ENCODE measurements at regions not wholly inside any gene's neighbourhood (a gene's known extent, or its start where the extent isn't known, plus 50 kb on each side); places are given as distances from the start of the nearest gene placed in this dataset.

- H3K4me3 ChIP-seq (ENCODE audit: low read length), result no peak overlapping the region
- no peaks in the 10 kb centered on the region for H4K20me1 ChIP-seq (ENCODE audit: insufficient read depth)
- H3F3A ChIP-seq (ENCODE audit: insufficient read depth, low read length, poor library complexity, severe bottlenecking), result no peaks in the 10 kb centered on the region
- H3K9me2 ChIP-seq (ENCODE audit: insufficient read depth, low read length), result no peaks in the 10 kb centered on the region
- H3K27ac ChIP-seq (ENCODE audit: low read length), result no peak overlapping the region
- H3K9ac ChIP-seq (ENCODE audit: low read length), result no peak overlapping the region
- no peak for TF ChIP-seq MXI1 (conservative IDR thresholded peaks at IDR 0.05; ENCODE audit: poor library complexity, severe bottlenecking)
- no peak for TF ChIP-seq SMC3 (conservative IDR thresholded peaks at IDR 0.05; ENCODE audit: poor library complexity)
- no peak for TF ChIP-seq REST (IDR thresholded peaks at IDR 0.05; ENCODE audit: borderline replicate concordance)
- TF ChIP-seq TAF1 (IDR thresholded peaks at IDR 0.05; ENCODE audit: low read depth), result no peak
- TF ChIP-seq EZH2 (IDR thresholded peaks at IDR 0.05; ENCODE audit: borderline replicate concordance, insufficient read depth, low read length, poor library complexity, severe bottlenecking), result no peak
- H3K27me3 ChIP-seq (ENCODE audit: insufficient read depth, low read depth, low read length), result no peaks in the 10 kb centered on the region
- H3K4me2 ChIP-seq (ENCODE audit: low read length), result no peak overlapping the region
- no peak overlapping the region for H2AFZ ChIP-seq (ENCODE audit: low read depth, low read length)
- H3K9me3 ChIP-seq (ENCODE audit: low read length), result peaks cover 6% of the 10 kb centered on the region
- H3K79me2 ChIP-seq (replicated peaks; ENCODE audit: insufficient read depth, low read length), result no peaks in the 10 kb centered on the region
- no peaks in the 10 kb centered on the region for H3K36me3 ChIP-seq (ENCODE audit: insufficient read depth, low read length)
Observed at GRCh38 chr17:79508291-79508716, 102.5 kb downstream of the RBFOX3 start.

GRCh38 chr17:79506955-79507354 is 103.9 kb downstream of the RBFOX3 start:
- no peaks in the 10 kb centered on the region for H3K79me2 ChIP-seq (replicated peaks; ENCODE audit: insufficient read depth, low read length)
- H3K27me3 ChIP-seq (ENCODE audit: insufficient read depth, low read depth, low read length), result no peaks in the 10 kb centered on the region
- no peak overlapping the region for H2AFZ ChIP-seq (ENCODE audit: low read depth, low read length)
- H3F3A ChIP-seq (ENCODE audit: insufficient read depth, low read length, poor library complexity, severe bottlenecking), result no peaks in the 10 kb centered on the region
- H3K9ac ChIP-seq (ENCODE audit: low read length), result no peak overlapping the region
- TF ChIP-seq CTCF (IDR thresholded peaks at IDR 0.05; ENCODE audit: poor library complexity, severe bottlenecking), result no peak
- no peak for TF ChIP-seq POLR2AphosphoS5 (IDR thresholded peaks at IDR 0.05)
- H3K4me3 ChIP-seq (ENCODE audit: low read length), result no peak overlapping the region
- no peaks in the 10 kb centered on the region for H3K9me3 ChIP-seq (ENCODE audit: low read length)
- no peaks in the 10 kb centered on the region for H3K9me2 ChIP-seq (ENCODE audit: insufficient read depth, low read length)
- H3K4me2 ChIP-seq (ENCODE audit: low read length), result no peak overlapping the region
- H3K36me3 ChIP-seq (ENCODE audit: insufficient read depth, low read length), result no peaks in the 10 kb centered on the region
- H3K27ac ChIP-seq (ENCODE audit: low read length), result no peak overlapping the region
- H4K20me1 ChIP-seq (ENCODE audit: insufficient read depth), result no peaks in the 10 kb centered on the region

GRCh38 chr17:79506150-79506870 is 104.5 kb downstream of the RBFOX3 start:
- TF ChIP-seq EP300 (conservative IDR thresholded peaks at IDR 0.05; ENCODE audit: poor library complexity, severe bottlenecking) (no peak), CTCF (IDR thresholded peaks at IDR 0.05; ENCODE audit: poor library complexity, severe bottlenecking) (no peak), EZH2 (IDR thresholded peaks at IDR 0.05; ENCODE audit: borderline replicate concordance, insufficient read depth, low read length, poor library complexity, severe bottlenecking) (no peak), POLR2AphosphoS5 (IDR thresholded peaks at IDR 0.05) (no peak), TAF1 (IDR thresholded peaks at IDR 0.05; ENCODE audit: low read depth) (no peak), MXI1 (conservative IDR thresholded peaks at IDR 0.05; ENCODE audit: poor library complexity, severe bottlenecking) (no peak), REST (IDR thresholded peaks at IDR 0.05; ENCODE audit: borderline replicate concordance) (no peak), SMC3 (conservative IDR thresholded peaks at IDR 0.05; ENCODE audit: poor library complexity) (no peak), RAD21 (conservative IDR thresholded peaks at IDR 0.05) (no peak)
- Histone ChIP-seq H3K36me3 (ENCODE audit: insufficient read depth, low read length) (no peaks in the 10 kb centered on the region), H2AFZ (ENCODE audit: low read depth, low read length) (no peak overlapping the region), H4K20me1 (ENCODE audit: insufficient read depth) (no peaks in the 10 kb centered on the region), H3K9me3 (ENCODE audit: low read length) (no peaks in the 10 kb centered on the region), H3K79me2 (replicated peaks; ENCODE audit: insufficient read depth, low read length) (no peaks in the 10 kb centered on the region), H3K9me2 (ENCODE audit: insufficient read depth, low read length) (no peaks in the 10 kb centered on the region), H3K9ac (ENCODE audit: low read length) (no peak overlapping the region), H3K27ac (ENCODE audit: low read length) (no peak overlapping the region), H3K4me2 (ENCODE audit: low read length) (no peak overlapping the region), H3F3A (ENCODE audit: insufficient read depth, low read length, poor library complexity, severe bottlenecking) (no peaks in the 10 kb centered on the region), H3K4me3 (ENCODE audit: low read length) (no peak overlapping the region), H3K27me3 (ENCODE audit: insufficient read depth, low read depth, low read length) (no peaks in the 10 kb centered on the region)

All from neural cell (in vitro differentiated cells).